ENCODE measurements at regions not wholly inside any gene's neighbourhood (a gene's known extent, or its start where the extent isn't known, plus 50 kb on each side); places are given as distances from the start of the nearest gene placed in this dataset.

DNA sequence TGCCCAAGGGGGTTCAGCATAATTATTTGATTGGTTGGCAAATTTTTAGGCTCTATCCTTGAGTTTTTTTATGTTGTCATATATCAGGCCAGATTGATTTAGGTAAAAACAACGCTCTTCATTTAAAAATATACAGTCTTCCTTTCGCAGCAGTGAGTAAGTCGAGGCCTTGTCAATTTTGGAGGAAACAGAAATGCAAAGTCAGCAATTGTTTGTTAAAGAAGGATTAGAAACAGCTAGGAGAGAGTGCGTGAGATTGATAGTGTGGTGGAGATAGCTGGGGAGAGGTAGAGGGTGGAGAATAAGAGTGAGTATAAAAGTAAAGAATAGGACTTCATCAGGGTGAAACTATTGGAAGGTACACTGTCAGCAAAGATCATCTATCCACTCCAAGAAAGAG, 830.8 kb downstream of the LUZP2 start:
- no peak for TF ChIP-seq CTCF (IDR thresholded peaks at IDR 0.05)
- no peak for TF ChIP-seq POLR2AphosphoS5 (IDR thresholded peaks at IDR 0.05; ENCODE audit: low read depth, low read length)
- no peak for TF ChIP-seq REST (IDR thresholded peaks at IDR 0.05; ENCODE audit: insufficient read depth in 1 of 2, low read depth in 2 of 2, low read length in 1 of 2)
- no peak for TF ChIP-seq TCF7L2 (IDR thresholded peaks at IDR 0.05; ENCODE audit: low read depth, low read length)
- TF ChIP-seq SIN3A (IDR thresholded peaks at IDR 0.05; ENCODE audit: borderline replicate concordance, insufficient read depth, low read depth, low read length), result no peak
